K562 (cell line): ENCODE measurements at regions not wholly inside any gene's neighbourhood (a gene's known extent, or its start where the extent isn't known, plus 50 kb on each side); places are given as distances from the start of the nearest gene placed in this dataset.

ENCODE experiments used
- ARID2 ChIP-seq: fragments of 450-650 bp; IDR thresholded peaks from 2 replicates; pipeline ENCODE4 v1.6.1; 2017; ENCODE audit warnings: antibody characterized with exemption, mild to moderate bottlenecking
- CREB1 ChIP-seq, 2 experiments: sonication (generic) in 1 of 2; formaldehyde crosslinking in 1 of 2; IDR thresholded peaks; 2 replicates each; pipeline versions ENCODE4 v1.6.1 to v1.8.0; 2012 to 2022; ENCODE audit warnings: inconsistent platforms in 1 of 2, mild to moderate bottlenecking in 1 of 2, missing genetic modification reagents in 1 of 2, moderate library complexity in 1 of 2
- KAT2B ChIP-seq: IDR thresholded peaks from one replicate; pipeline ENCODE4 v1.6.1; 2012; ENCODE audit warnings: low read depth, mild to moderate bottlenecking, control low read depth, inconsistent platforms, low read length, moderate library complexity
- MCM2 ChIP-seq: fragments of 450-650 bp; IDR thresholded peaks from 2 replicates; pipeline ENCODE4 v1.6.1; 2017; ENCODE audit warnings: low read depth, mild to moderate bottlenecking
- NBN ChIP-seq: fragments of 450-650 bp; IDR thresholded peaks from 2 replicates; pipeline ENCODE4 v1.6.1; 2016; ENCODE audit warnings: low read depth, mild to moderate bottlenecking
- NCOA6 ChIP-seq: fragments of 450-650 bp; IDR thresholded peaks from 2 replicates; pipeline ENCODE4 v1.6.1; 2017; ENCODE audit warnings: mild to moderate bottlenecking
- SMARCA4 ChIP-seq: fragments of 450-650 bp; IDR thresholded peaks from 2 replicates; pipeline ENCODE4 v1.6.1; 2016
- U2AF1 ChIP-seq: fragments of 200-400 bp; formaldehyde crosslinking; optimal IDR thresholded peaks from 2 replicates; pipeline ENCODE3; 2017; ENCODE audit warnings: mild to moderate bottlenecking, low read depth, low read length, moderate library complexity
- TF ChIP-seq, protein P1 (sequence below): IDR thresholded peaks from 2 replicates; pipeline ENCODE4 v1.6.1; 2011; ENCODE audit not compliant: insufficient read length; ENCODE audit errors: extremely low read depth
- TF ChIP-seq, protein P2 (sequence below): sonication (generic); formaldehyde crosslinking; IDR thresholded peaks from 2 replicates; pipeline ENCODE4 v1.8.0; 2023; ENCODE audit warnings: mild to moderate bottlenecking, missing genetic modification reagents
- TF ChIP-seq, protein P3 (sequence below): sonication (generic); formaldehyde crosslinking; IDR thresholded peaks from 2 replicates; pipeline ENCODE4 v1.9.0; 2022; ENCODE audit warnings: mild to moderate bottlenecking, missing genetic modification reagents

DNA sequence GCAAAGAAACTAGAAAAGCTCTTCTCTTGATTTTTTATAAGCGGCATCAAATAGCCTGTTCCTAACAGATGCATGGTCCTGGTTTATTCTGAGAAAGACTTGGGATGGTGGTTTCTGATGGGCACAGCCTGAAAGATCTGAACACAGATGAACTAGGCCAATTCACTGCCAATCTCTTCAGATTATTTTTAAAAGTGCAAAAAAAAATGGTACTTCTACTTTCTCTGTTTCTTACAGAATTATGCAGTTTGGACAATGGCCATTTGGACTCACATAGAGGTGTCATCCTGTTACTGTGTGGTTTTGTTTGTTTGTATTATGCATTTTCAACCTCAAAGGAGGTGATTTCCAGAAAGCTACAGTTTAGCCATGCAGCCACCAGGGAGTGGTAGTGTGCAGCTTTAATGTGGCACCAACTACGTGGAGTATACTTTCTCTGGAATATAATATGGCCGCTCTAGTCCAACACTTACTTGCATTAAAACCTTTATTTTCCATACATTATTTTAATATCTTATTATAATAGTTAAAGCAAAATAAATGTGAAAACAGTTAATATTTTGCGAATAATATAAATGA is 469.8 kb upstream of the KIRREL3 start (continued):
- TF ChIP-seq MCM2 (no peak), U2AF1 (no peak), KAT2B (no peak), CREB1 (IDR thresholded peaks at IDR 0.05) (no peak), CREB1 (CRISPR knock-in tag; IDR thresholded peaks at IDR 0.05) (no peak), SMARCA4 (no peak), NBN (no peak), ARID2 (no peak), NCOA6 (no peak)
- TF ChIP-seq, protein P1, sequence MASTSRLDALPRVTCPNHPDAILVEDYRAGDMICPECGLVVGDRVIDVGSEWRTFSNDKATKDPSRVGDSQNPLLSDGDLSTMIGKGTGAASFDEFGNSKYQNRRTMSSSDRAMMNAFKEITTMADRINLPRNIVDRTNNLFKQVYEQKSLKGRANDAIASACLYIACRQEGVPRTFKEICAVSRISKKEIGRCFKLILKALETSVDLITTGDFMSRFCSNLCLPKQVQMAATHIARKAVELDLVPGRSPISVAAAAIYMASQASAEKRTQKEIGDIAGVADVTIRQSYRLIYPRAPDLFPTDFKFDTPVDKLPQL = no peak
- TF ChIP-seq, protein P2, sequence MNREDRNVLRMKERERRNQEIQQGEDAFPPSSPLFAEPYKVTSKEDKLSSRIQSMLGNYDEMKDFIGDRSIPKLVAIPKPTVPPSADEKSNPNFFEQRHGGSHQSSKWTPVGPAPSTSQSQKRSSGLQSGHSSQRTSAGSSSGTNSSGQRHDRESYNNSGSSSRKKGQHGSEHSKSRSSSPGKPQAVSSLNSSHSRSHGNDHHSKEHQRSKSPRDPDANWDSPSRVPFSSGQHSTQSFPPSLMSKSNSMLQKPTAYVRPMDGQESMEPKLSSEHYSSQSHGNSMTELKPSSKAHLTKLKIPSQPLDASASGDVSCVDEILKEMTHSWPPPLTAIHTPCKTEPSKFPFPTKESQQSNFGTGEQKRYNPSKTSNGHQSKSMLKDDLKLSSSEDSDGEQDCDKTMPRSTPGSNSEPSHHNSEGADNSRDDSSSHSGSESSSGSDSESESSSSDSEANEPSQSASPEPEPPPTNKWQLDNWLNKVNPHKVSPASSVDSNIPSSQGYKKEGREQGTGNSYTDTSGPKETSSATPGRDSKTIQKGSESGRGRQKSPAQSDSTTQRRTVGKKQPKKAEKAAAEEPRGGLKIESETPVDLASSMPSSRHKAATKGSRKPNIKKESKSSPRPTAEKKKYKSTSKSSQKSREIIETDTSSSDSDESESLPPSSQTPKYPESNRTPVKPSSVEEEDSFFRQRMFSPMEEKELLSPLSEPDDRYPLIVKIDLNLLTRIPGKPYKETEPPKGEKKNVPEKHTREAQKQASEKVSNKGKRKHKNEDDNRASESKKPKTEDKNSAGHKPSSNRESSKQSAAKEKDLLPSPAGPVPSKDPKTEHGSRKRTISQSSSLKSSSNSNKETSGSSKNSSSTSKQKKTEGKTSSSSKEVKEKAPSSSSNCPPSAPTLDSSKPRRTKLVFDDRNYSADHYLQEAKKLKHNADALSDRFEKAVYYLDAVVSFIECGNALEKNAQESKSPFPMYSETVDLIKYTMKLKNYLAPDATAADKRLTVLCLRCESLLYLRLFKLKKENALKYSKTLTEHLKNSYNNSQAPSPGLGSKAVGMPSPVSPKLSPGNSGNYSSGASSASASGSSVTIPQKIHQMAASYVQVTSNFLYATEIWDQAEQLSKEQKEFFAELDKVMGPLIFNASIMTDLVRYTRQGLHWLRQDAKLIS (CRISPR knock-in tag) = no peak
- TF ChIP-seq, protein P3, sequence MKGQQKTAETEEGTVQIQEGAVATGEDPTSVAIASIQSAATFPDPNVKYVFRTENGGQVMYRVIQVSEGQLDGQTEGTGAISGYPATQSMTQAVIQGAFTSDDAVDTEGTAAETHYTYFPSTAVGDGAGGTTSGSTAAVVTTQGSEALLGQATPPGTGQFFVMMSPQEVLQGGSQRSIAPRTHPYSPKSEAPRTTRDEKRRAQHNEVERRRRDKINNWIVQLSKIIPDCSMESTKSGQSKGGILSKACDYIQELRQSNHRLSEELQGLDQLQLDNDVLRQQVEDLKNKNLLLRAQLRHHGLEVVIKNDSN (CRISPR knock-in tag) = no peak
- TF ChIP-seq, all 486 proteins: peak for 0
